ENCODE measurements at regions not wholly inside any gene's neighbourhood (a gene's known extent, or its start where the extent isn't known, plus 50 kb on each side); places are given as distances from the start of the nearest gene placed in this dataset.
A peak's percentile ranks its signal among the peaks of the same experiment; 100 is the strongest.

DNA sequence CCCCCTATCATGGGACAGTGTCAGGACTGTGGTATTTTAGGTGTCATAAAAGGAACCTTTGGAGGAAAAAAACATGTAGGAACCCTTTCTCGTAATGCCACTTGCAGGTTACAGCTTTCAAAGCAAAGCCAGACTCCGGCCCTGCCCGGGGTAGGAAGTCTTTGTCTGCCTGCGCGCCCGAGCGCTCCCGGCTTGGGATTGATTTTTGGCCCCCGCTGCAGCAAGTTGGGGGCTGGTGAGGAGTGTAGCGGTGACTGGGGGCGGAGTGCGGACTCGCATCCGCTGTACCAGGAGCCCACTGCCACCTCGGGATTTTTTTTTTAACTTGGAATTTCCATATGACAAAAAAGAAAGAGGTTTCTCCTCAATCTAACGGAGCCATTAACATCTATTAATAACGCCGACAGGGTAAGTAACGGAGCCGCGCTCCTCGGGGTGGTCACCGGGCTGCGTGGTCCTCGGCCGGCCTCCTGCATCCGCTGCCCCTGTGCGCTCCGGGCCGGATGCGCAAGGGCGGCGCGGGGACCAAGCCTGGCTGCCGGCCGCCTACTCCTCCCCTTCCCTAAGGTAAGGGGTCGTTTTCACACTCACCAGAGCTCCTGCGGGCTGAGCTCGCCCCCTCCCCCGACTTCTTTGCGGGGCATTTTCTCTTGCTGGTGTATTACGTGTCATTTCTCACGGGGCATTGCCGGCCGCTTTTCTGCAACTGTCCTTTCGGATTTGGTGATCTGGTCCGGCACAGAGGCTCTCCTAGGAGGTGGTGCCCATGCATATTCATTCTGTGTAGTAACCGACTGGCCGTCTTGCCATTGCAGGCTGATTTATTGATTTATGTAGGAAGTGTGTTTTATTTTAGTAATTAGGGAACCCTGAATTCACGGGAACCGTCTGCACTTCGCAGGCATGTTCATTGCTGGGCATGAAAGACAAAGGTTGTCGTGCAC is 219.8 kb upstream of the TOPAZ1 start:
- DNase-seq (ENCODE audit: low read depth): no peak

DNA sequence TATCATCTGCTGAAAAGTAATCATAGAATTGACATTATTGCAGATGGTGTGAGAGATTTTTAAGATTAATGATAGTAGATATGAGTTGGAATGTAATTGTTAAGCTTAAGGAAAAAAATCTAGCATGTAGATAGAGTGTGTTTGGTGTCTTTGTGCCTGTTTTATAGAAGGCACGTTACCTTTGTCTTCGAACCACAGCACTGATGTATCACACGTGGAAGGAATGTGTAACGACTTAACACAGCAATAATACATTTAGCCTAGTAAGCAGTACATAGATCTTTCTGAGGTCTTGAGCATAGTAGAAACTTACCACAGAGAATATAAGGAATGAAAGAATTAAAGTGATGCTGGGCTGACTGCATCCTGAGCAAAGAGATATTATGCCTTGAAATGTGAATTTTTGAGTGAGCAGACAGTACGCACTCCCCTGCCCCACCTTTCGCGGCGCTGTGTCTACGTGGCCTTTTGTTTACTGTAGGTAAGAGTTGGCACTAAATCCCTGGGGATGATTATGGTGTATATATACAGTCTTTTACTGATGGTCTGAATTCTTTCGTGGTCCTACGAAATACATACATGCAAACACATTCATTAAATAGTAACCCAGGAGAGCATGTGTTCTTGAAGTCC is 217.6 kb upstream of the TOPAZ1 start:
- DNase-seq (ENCODE audit: low read depth): no peak

DNA sequence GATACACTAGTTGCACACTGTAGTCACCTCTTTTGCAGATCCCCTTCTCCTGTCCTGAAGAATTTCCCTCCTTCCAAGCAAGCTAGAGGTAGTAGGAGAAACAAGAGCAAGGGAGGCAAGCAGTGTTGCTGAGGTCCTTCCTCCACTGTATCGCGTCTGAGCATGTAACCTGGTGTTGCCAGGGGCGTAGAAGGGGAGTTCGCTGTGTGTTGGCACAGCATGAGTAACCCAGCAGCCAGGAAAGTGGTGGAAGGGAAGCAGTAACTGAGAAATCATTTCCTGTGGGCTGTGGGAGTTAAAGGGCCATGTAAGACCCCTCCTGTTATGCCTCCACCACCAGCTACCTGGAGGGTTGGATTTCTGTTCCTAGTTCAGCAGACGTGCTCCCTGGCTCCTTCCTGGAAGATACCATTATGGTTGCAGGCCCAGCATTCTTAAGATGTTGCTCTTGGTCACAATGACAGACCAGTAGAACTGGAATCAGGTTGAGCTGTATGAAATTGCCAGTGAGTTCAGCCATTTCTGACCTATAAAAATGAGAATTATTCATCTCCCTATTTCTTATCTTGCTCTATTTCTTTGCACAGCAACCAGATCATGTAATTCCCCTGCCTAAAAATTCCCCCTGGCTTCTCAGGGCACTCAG is 215.3 kb upstream of the TOPAZ1 start:
- DNase-seq (ENCODE audit: low read depth): no peak

DNA sequence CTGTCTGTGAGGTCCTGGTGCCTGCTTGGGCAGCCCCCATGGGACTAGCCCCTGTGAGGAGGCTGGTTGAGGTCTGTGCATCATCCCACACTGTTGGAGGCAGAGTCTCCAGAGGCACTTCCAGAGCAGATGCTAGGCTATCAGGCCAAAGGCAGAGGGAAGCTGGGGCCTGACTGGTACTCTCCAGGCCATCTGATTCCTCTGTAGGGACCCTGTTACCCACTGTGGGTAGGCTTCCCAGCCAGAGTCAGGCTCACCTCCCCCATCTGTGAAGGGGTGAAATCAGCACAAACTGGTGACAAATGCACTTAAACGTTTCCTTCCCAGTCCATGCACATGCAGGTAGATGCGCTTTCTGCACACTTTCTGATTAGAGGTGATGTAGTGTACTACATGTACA is 212.6 kb upstream of the TOPAZ1 start:
- DNase-seq (ENCODE audit: low read depth): no peak

DNA sequence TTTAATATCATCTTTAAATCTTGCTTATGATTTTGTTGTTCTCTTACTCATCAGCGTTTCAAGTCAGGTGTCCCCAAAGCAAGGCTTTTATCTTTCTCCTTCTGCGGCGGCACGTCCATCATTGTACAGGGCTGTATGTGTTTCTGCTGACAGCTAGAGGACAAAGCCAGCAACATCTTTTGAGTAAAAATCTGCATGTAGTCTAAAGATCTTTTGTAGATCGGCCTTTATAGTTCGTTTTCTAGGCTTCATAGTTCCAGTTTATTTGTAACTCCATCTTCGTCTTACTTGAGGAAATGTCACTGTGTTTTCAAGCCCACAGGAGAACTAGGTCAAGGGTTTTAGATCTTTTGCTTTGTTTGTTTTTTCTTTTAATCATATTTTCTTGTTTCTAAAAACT is 211.4 kb upstream of the TOPAZ1 start:
- DNase-seq (ENCODE audit: low read depth): no peak

DNA sequence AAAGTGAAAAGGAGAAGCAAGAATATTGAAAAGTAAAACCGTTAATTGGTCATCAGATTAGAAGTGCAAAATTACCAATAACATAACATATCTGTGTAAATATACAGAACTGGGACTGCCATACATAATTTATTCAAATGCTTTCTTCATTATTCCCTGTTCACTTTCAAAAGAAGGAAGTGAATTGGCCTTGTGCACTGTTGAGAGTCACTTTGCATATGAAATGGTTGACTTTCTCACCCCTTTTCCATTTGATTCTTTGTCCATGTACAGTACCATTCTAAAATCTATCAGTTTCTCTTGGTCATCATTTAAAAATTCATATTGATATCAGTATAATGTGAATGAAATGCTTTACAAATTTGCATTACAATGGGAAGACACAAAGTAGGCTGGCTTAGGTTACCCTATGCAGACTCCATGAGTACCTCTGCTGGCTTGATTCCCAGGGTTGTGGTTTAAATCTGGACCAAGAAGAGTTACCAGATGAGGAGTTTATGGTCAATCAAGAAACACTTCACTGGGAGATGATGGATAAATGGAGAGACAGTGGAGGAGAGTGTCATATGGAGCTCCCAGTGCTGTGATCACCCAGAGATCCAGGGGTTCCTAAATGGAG is 210.9 kb upstream of the TOPAZ1 start:
- no peak for DNase-seq (ENCODE audit: low read depth)

DNA sequence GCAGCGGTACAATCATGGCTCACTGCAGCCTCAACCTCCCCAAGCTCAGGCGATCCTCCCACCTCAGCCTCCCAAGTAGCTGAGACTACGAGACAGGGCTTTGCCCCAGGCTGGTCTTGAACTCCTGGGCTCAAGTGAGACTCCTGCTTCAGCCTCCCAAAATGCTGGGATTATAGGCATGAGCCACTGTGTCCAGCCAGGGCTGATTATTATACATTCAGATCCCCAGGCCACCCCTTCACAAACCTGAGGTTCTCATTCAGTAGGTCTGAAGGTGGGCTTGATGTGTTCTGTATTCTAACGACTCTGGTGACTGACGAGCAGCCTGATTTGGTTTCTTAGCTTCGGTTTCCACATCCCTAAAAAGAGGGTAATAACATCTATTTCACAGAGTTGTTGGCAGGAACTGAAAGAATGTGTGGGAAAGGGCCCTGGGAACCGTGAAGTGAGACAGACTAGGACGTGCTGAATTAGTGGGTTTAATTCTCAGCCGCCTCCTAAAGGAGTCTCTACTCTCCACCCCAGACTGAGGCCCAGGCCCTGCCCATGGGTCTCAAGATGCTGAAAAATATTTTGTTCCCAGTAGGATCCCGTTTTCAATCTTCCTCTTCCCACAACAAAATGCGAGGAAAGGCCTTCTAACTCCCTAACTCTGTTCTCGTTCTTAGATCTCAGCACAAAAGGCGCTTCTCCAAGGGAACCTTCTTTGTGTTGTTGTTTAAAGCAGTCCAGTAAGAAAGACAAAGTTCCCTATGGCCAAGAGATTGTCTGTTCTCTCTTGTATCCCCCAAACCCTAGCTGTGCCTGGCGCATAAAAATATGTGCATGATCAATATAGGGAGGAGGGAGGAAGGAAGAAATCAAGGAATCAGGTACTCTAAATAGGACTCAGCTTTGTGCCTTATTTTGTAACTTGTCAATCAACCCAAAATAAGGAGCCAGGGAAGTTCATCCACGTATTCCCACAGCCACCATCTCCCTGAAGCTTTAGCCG is 210.0 kb upstream of the TOPAZ1 start:
- DNase-seq (ENCODE audit: low read depth): no peak

DNA sequence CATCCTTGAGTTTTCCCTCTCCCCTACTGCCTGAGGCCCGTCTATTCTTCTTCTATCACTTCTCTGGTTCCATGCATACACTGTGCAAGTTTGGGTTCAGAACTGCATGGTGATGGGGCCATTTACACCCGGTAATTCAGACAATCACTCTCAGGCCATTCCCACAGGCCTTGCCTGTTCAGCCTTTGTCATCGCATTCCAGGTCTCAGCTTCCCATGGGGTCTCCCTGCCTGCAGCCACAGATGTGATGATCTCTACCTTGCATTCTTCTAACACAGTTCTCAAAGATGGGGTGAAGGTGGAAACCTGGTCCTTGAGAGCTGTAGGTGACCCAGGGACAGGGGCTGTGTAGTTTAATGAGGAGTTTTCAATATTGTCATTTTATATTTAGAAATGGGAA is 209.2 kb upstream of the TOPAZ1 start:
- DNase-seq (ENCODE audit: low read depth): no peak

DNA sequence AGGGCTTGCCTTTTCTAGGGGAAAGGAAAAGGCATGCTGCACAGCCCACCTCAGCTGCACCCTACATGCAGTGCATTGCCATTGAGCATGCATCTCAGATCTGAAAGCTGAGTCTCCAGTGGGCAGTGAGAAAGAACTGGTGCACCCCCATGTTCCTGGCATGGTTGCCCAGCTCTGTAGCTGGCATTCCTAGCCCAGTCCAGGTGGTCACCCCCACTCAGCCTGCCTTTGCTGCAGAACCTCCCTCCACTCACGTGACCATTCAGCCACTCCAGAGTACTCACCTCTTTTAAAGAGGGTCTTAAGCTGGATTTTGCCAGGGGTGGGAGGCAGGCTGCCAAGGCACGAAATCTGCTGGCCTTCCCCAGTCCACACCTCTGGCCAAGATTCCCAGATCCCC is 208.6 kb upstream of the TOPAZ1 start:
- DNase-seq (ENCODE audit: low read depth): no peak

DNA sequence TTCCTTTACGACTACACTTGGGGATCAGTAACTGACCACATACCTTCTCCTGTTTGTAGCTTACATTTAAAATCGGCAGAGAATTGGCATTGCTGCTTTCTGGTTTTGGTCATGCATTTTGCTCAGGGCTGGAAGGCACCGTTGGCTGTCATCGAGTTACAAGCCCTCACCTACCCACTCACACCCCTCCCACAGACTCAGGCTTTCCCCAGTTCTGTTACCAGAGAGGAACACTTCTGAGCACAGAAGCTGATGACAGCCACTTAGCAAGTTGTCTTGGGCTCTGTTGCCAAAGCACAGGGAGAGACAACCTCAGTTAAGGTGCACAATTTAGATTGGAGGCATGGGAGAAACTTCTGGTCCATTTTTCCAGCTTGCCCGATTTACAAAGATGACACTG is 204.8 kb upstream of the TOPAZ1 start:
- no peak for DNase-seq (ENCODE audit: low read depth)

DNA sequence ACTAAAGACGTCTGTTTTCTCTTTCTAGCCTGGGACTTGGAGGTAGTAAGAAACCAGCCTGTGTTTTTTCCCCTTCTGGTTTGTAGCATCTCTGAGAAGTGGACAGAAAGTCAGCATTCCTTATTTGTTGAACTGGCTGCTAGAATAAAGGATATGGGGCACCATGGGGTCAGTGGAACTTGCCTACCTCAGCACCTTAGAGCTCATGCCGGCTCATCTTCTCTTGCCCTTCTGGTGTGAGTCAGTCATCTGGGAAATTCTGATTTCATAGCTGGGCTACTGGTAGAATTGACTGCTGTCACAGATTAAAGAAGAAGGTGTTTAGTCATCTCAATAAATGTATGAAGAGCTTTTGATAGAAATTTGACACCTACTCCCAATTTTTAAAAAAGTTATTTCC is 202.7 kb upstream of the TOPAZ1 start:
- DNase-seq (ENCODE audit: low read depth): no peak

DNA sequence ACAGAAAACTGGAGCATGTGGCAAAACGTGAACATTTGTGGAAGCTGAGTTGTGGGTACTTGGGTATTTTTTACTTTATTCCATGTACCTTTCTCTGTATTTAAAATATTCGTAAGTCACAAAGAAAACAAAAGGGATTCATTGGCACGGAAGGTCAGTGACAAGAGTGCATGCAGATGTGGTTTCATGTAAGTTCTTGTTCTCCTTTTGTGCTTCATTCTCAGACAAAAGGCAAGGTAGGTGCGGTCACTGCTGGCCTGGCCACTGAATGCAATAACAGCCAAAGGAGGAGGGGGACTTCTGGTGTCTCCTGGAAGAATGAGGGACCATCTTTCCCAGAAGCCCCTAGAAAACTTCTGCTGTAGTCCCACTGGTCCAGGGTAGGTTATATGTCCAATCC is 200.0 kb upstream of the TOPAZ1 start:
- DNase-seq (ENCODE audit: low read depth): no peak

DNA sequence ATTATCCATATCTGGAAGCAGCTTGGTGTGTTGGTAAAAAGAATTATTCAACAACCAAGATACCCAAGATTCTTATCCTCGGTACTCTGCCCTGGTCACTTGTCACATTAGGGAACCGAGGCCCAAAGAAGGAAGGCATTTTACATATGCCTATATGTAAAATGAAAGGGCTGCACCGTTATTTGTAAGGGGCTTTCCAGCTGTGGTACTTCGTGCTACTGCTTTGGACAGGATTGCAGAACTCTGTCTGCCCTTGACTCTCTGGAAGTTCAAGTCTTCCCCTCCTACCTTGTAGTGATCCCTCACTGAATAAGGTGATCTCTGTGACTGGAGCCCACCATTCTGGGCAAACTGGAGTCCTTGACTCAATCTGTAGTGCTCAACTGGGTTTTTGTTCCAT is 198.9 kb upstream of the TOPAZ1 start:
- DNase-seq (ENCODE audit: low read depth): no peak

DNA sequence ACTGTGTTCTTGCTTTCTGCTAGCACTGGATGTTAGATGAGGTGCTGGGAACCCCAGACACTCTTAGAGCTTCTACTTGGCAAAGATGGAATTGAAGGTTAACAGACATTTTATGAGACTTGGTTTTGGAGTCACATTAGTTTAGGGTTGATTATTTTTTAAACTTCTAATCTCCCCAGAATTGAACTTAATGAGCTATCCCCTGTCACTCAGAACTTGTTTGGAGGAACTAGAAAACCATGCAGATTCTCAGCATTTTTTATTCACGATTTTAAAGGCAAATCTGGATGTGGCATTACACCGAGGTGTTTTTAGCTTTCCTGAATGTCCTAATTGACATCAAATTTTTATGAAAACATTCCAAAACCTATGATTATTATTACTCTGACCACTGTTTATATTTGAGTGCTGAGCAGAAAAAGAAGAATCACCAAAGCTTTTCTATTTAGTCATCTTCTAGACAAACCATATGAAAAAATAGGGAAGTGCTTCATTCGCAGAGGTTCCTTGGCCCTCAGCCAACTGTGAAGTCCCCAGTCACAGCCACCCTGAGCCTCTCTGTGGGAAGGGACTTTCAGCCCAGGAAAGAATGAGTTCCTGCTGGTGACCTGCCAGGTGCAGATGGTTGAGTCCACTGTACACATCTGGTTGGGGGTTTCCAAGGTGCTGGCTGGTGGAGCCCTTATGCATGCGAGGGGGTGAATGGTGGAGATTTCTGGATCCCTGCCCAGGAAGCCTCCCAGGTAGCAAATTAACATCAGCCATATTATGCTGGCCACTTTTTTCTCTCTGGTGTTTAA is 196.0 kb upstream of the TOPAZ1 start:
- no peak for DNase-seq (ENCODE audit: low read depth)

DNA sequence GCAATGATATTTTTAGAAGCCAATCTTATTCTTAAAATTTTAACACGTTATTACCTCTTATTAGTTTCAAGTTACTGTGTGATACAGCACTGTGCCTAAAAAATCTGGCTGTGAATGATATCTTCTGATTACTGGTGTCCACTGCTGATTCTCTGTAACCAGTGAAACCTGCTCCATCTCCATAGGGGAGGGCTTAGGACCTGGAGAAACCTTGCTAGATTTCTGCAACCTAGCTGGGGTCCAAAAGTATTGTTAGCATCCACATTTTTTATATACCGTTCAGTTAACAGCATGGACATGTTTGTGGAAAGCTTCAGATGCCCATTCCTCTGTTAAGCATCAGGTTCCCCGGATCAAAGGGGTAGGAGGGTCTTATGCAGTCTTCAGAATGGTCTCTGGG is 193.9 kb upstream of the TOPAZ1 start:
- no peak for DNase-seq (ENCODE audit: low read depth)

DNA sequence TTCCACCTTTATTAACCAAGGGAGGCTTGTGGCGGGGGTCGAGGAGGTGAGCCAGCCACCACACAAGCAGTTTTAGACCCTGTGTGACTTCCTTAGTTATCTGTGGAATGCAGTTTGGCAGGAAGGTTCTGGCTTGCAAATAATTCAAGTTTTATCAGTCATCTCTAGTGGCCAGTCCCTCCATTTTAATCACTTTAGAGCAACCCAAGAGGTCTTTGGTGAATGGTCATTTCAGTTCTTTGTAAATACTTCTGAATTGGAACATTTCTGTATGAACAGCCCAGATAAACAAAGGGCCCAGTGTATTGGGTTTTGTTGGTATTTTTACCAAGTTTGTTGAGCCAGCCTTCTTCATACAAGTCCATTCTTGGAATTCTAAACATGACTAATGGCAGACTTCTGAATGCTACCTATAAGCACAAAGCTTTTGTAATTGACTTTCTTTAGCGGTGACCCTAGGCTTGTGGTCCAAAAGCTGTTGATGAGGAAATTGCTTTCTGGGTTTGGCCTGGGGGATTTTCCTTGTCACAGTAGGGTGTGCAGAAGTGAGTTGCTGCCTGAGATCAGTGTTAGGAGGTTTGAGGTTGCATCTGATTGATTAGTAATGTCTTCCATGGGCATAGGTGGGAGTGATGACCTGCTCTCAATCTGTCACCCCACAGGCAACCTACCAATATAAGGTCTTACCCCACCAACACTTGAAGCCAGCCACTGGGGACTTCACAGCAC is 193.3 kb upstream of the TOPAZ1 start:
- DNase-seq (ENCODE audit: low read depth): peak; percentile 29

DNA sequence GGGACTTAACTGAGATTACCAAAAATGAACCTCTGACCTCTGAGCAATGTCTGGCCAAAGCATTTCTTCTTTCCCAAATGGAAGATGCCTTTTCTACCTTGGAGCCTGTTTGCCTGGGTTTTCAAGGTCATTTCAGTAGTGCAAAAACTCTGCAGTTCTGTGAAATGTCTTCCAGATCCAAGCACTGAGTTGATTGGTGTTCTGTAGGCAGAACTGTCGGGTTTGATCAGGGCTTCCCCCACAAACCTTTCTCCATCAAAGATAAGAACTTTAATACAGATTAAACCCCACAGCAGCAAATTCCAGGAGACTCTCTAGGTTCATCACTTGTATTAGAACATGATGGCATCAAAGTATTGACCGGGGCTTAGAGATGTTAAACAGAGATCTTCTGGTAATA is 192.7 kb upstream of the TOPAZ1 start:
- no peak for DNase-seq (ENCODE audit: low read depth)

DNA sequence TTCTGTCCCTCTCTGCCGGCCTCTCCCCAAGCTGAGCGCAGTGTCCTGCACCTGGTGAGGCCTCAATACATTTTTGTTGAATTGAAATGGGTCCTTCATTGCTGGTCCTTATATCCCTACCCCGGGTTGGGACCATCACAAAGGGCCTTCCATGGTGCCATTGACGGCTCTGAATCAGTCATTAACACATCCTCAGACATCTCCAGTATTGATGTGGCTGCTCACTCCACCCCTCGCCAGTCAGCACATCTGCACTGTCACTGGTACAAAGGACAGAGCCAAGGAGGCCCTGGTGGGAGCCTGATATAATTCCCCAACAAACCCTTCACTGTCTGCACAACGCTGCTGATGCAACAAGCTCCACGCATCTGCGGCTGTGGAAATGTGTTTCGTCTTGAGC is 191.6 kb upstream of the TOPAZ1 start:
- no peak for DNase-seq (ENCODE audit: low read depth)

DNA sequence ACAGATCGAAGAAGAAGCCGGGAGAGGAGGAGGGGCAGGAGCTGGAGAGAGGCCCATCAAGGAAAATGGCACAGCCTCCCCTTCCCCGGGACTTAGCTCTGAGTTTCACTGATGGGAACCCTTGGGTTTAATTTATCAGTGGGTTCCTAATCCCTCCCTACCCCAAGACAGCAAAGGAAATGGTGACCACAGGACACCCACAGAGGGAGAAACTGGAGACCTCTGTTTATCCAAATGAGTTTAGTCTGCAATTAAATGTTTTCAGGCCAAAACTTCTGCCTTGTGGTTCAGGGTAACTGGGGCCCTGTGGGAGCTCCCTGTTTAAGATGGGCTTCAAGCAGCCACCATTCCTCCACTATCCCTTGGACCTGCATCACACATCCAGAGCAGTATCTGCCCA is 190.8 kb upstream of the TOPAZ1 start:
- no peak for DNase-seq (ENCODE audit: low read depth)

DNA sequence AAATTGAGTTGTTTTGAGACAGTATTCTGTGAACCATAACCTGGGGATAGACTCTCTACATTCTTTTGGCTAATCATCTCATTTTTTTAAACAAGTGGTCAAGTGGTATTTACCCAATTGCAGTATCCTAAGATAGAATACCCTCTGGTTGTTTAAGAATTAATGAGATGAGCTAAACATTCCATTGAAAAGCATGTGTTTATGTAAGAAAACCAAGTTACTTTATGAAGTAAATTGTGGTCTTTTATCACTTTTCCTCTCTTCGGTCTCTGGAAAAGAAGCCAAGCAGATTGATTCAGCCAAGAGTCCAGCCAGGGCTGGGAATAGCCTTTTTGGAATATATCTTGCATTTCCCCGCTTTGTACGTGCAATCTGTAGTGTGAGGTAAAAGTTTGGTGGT is 185.7 kb upstream of the TOPAZ1 start:
- no peak for DNase-seq (ENCODE audit: low read depth)

All from HS-27A (cell line).